Sigmoid colon (tissue), 6 donors: ENCODE measurements at regions not wholly inside any gene's neighbourhood (a gene's known extent, or its start where the extent isn't known, plus 50 kb on each side); places are given as distances from the start of the nearest gene placed in this dataset.

Experiments
- DNase-seq: peaks from one replicate; pipeline ENCODE4 v3.0.0-alpha.2; 2019
- H3K27ac ChIP-seq, 4 donors: fragments of 200-600 bp; sonication (generic); one replicate each; pipeline ENCODE4 v1.5.1; 2016 to 2019; ENCODE audit warnings: mild to moderate bottlenecking in 1 of 4
- H3K27me3 ChIP-seq, 3 donors: fragments of 200-600 bp; sonication (generic); one replicate each; pipeline ENCODE4 v1.5.1; 2019; ENCODE audit warnings: mild to moderate bottlenecking in 1 of 3
- H3K36me3 ChIP-seq, 4 donors: fragments of 200-600 bp; sonication (generic); one replicate each; pipeline ENCODE4 v1.5.1; 2016 to 2019
- H3K4me1 ChIP-seq, 4 donors: fragments of 200-600 bp; sonication (generic); one replicate each; pipeline ENCODE4 v1.5.1; 2017 to 2019
- H3K4me3 ChIP-seq, 4 donors: fragments of 200-600 bp; sonication (generic); one replicate each; pipeline ENCODE4 v1.5.1; 2017 to 2019; ENCODE audit warnings: mild to moderate bottlenecking in 2 of 4, moderate library complexity in 1 of 4
- H3K9me3 ChIP-seq, 4 donors: fragments of 200-600 bp in 3 of 4; sonication (generic) in 3 of 4; one replicate each; pipeline versions ENCODE4 v1.5.1 to v1.6.1; 2013 to 2019
- EP300 ChIP-seq, 4 donors: sonication (generic); formaldehyde crosslinking; IDR thresholded peaks; one replicate each; pipeline ENCODE4 v1.6.1; 2017; ENCODE audit warnings: antibody characterized with exemption in 4 of 4
- POLR2A ChIP-seq, 2 donors: fragments of 450-650 bp; IDR thresholded peaks; one replicate each; pipeline ENCODE4 v1.6.1; 2016; ENCODE audit warnings: antibody characterized with exemption in 2 of 2, mild to moderate bottlenecking in 2 of 2, moderate library complexity in 2 of 2
- POLR2AphosphoS5 ChIP-seq, 4 donors: sonication (generic); formaldehyde crosslinking; IDR thresholded peaks; one replicate each; pipeline ENCODE4 v1.6.1; 2017; ENCODE audit warnings: antibody characterized with exemption in 4 of 4
- WGBS, 2 donors: extraction: QIAGEN DNeasy Blood & Tissue Kit; methylation state at CpG; one replicate each; pipeline ENCODE4 v1.1.7; 2013; 5-methylcytosine and 5-hydroxymethylcytosine counted together
- intact Hi-C: fragments of 100-400 bp; cut with DNase I; formaldehyde crosslinking; loops from one replicate; pipeline ENCODE4 v1.15.1; 2023
- TF ChIP-seq, protein P1 (sequence below), 4 experiments: fragments of 450-650 bp in 3 of 4; fragments of 200-600 bp in 1 of 4; IDR thresholded peaks; one replicate each; pipeline ENCODE4 v1.5.1; 2016 to 2019; ENCODE audit warnings: antibody characterized with exemption in 4 of 4, mild to moderate bottlenecking in 3 of 4, moderate library complexity in 2 of 4
- donor health status: healthy with polysubstance abuse.
- donor health status: healthy.

- H3K27ac ChIP-seq, result no peak overlapping the region
- WGBS, 2 donors, result 91 to 97% methylated on average over 2 of the region's 2 CpGs
- H3K36me3 ChIP-seq, result no peaks in the 10 kb centered on the region
- intact Hi-C loops, result no loop called here
- H3K27me3 ChIP-seq, result no peaks in the 10 kb centered on the region
- no peak for DNase-seq
- no peak overlapping the region for H3K4me3 ChIP-seq
- no peaks in the 10 kb centered on the region for H3K9me3 ChIP-seq
- TF ChIP-seq POLR2AphosphoS5 (IDR thresholded peaks at IDR 0.05) (no peak), POLR2A (IDR thresholded peaks at IDR 0.05) (no peak), EP300 (IDR thresholded peaks at IDR 0.05) (no peak)
- TF ChIP-seq, protein P1, sequence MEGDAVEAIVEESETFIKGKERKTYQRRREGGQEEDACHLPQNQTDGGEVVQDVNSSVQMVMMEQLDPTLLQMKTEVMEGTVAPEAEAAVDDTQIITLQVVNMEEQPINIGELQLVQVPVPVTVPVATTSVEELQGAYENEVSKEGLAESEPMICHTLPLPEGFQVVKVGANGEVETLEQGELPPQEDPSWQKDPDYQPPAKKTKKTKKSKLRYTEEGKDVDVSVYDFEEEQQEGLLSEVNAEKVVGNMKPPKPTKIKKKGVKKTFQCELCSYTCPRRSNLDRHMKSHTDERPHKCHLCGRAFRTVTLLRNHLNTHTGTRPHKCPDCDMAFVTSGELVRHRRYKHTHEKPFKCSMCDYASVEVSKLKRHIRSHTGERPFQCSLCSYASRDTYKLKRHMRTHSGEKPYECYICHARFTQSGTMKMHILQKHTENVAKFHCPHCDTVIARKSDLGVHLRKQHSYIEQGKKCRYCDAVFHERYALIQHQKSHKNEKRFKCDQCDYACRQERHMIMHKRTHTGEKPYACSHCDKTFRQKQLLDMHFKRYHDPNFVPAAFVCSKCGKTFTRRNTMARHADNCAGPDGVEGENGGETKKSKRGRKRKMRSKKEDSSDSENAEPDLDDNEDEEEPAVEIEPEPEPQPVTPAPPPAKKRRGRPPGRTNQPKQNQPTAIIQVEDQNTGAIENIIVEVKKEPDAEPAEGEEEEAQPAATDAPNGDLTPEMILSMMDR (IDR thresholded peaks at IDR 0.05), result no peak
- peaks cover 0 to 9% (median 4%) of the 10 kb centered on the region in 4 donors for H3K4me1 ChIP-seq
These were observed 980.3 kb downstream of the EPHA3 start for GRCh38 chr3:90087703-90088102.

GRCh38 chr3:90091549-90091948 is 984.1 kb downstream of the EPHA3 start:
- no peaks in the 10 kb centered on the region for H3K27me3 ChIP-seq
- H3K4me1 ChIP-seq, result peaks cover 0 to 9% (median 4%) of the 10 kb centered on the region in 4 donors
- no peak for TF ChIP-seq EP300 (IDR thresholded peaks at IDR 0.05)
- TF ChIP-seq, protein P1 (IDR thresholded peaks at IDR 0.05), result peak in 3 of 4 experiments; percentile 29 to 55 (median 39)
- 6 to 25% methylated on average over 2 of the region's 2 CpGs for whole genome bisulfite sequencing, 2 donors
- no peak overlapping the region for H3K27ac ChIP-seq
- H3K9me3 ChIP-seq, result no peaks in the 10 kb centered on the region
- DNase-seq, result peak; percentile 72
- no peaks in the 10 kb centered on the region for H3K36me3 ChIP-seq
- intact Hi-C loops, result loop anchor here (10.0 kb wide), 1 partner anchor 1887 kb away; no protein-coding TSS in a partner anchor
- no peak overlapping the region for H3K4me3 ChIP-seq

DNA sequence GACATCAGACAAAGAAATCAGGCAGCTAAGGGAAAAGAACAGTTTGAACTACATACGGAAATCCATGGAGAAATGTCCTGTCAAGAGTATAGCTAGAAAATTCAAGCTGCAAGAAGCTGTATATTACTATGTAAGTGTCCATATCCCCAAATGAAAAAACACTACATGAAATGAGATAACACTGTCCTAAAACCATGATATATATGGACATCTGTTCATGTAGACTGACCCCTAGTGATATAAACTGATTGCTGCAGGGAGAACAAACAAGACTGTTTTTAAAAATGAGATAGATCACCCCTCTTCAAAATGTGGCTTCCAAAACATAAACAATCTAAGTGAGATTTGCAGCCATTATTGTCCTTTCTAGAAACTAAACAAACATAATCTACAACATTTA is 985.6 kb downstream of the EPHA3 start:
- DNase-seq, result no peak
- 57 to 85% methylated on average over 1 of the region's 1 CpG for WGBS, 2 donors
- Histone ChIP-seq H3K36me3 (no peaks in the 10 kb centered on the region), H3K9me3 (no peaks in the 10 kb centered on the region), H3K4me3 (no peak overlapping the region), H3K4me1 (peaks cover 0 to 9% (median 4%) of the 10 kb centered on the region in 4 donors), H3K27me3 (no peaks in the 10 kb centered on the region), H3K27ac (no peak overlapping the region)
- no peak for TF ChIP-seq POLR2AphosphoS5 (IDR thresholded peaks at IDR 0.05)
- TF ChIP-seq, protein P1 (IDR thresholded peaks at IDR 0.05), result peak in 3 of 4 experiments; percentile 25 to 39 (median 30)
- intact Hi-C loops, result loop anchor here (10.0 kb wide), 1 partner anchor 1888 kb away; no protein-coding TSS in a partner anchor

- H3K36me3 ChIP-seq, result no peaks in the 10 kb centered on the region
- intact Hi-C loops, result loop anchor here (10.0 kb wide), 1 partner anchor 1891 kb away; no protein-coding TSS in a partner anchor
- no peaks in the 10 kb centered on the region for H3K27me3 ChIP-seq
- H3K4me1 ChIP-seq, result peaks cover 0 to 7% (median 4%) of the 10 kb centered on the region in 4 donors
- no peak overlapping the region for H3K4me3 ChIP-seq
- DNase-seq, result no peak
- WGBS, 2 donors, result 80 to 81% methylated on average over 2 of the region's 2 CpGs
- H3K9me3 ChIP-seq, result no peaks in the 10 kb centered on the region
- no peak overlapping the region for H3K27ac ChIP-seq
- TF ChIP-seq POLR2AphosphoS5 (IDR thresholded peaks at IDR 0.05) (no peak), POLR2A (IDR thresholded peaks at IDR 0.05) (no peak), EP300 (IDR thresholded peaks at IDR 0.05) (no peak)
- TF ChIP-seq, protein P1 (IDR thresholded peaks at IDR 0.05), result no peak
These were observed 988.4 kb downstream of the EPHA3 start for GRCh38 chr3:90095811-90096210.

DNA sequence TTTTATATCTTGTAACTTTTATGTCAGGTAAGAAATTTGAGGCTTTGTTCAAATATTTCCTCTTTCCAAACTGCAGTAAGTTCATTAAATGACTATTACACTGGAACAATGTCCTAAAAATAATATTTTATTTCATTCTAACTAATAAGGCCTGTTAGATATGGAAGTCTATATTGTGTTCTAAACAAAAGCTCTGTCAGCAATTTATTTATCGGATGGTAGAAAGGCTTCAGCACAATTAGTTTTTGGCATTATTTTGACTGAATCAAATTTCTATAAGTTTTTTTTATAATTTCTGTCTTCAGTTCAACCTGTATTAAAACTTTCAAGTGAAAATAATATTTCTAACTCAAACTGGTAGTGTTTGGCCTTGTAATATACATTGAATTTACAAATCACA is 992.1 kb downstream of the EPHA3 start:
- Histone ChIP-seq H3K27me3 (no peaks in the 10 kb centered on the region), H3K4me1 (no peaks in the 10 kb centered on the region), H3K36me3 (no peaks in the 10 kb centered on the region), H3K9me3 (no peaks in the 10 kb centered on the region), H3K4me3 (no peak overlapping the region), H3K27ac (no peak overlapping the region)
- no peak for DNase-seq
- intact Hi-C loops, result loop anchor here (10.0 kb wide), 1 partner anchor 1895 kb away; no protein-coding TSS in a partner anchor
- TF ChIP-seq, protein P1 (IDR thresholded peaks at IDR 0.05), result no peak
- TF ChIP-seq EP300 (IDR thresholded peaks at IDR 0.05) (no peak), POLR2A (IDR thresholded peaks at IDR 0.05) (no peak), POLR2AphosphoS5 (IDR thresholded peaks at IDR 0.05) (no peak)
- WGBS, 2 donors, result 90 to 97% methylated on average over 1 of the region's 1 CpG
